HL-60 (cell line): ENCODE measurements at regions not wholly inside any gene's neighbourhood (a gene's known extent, or its start where the extent isn't known, plus 50 kb on each side); places are given as distances from the start of the nearest gene placed in this dataset.

Experiments
- GABPA ChIP-seq: IDR thresholded peaks from 2 replicates; pipeline ENCODE4 v1.6.1; 2012; ENCODE audit warnings: low read depth
- SPI1 ChIP-seq: IDR thresholded peaks from 2 replicates; pipeline ENCODE4 v1.6.1; 2012; ENCODE audit warnings: low read depth, mild to moderate bottlenecking, borderline replicate concordance
- TF ChIP-seq, protein P1 (sequence below): IDR thresholded peaks from one replicate; pipeline ENCODE4 v1.5.1; 2011; ENCODE audit warnings: low read length, control low read depth, inconsistent platforms; ENCODE audit not compliant: insufficient read depth

DNA sequence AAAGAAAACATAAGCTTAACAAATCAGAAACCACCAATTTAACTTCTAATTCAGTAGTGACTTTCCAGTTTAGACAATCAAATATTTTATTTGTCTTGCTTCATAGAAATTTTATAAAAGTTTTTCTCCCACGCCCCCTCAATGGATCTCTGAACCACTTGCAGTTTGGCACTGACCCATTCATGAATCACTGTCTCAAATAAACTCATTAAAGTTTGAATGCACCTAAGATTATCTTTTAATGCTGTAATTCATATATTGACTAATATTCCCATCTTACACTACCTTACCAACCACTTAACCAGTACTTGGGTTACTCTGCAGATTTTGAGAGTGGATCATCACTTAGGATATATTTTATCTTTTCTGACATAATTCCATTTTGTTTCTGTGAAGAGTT lies 880.2 kb downstream of the OTOL1 start:
- TF ChIP-seq, protein P1, sequence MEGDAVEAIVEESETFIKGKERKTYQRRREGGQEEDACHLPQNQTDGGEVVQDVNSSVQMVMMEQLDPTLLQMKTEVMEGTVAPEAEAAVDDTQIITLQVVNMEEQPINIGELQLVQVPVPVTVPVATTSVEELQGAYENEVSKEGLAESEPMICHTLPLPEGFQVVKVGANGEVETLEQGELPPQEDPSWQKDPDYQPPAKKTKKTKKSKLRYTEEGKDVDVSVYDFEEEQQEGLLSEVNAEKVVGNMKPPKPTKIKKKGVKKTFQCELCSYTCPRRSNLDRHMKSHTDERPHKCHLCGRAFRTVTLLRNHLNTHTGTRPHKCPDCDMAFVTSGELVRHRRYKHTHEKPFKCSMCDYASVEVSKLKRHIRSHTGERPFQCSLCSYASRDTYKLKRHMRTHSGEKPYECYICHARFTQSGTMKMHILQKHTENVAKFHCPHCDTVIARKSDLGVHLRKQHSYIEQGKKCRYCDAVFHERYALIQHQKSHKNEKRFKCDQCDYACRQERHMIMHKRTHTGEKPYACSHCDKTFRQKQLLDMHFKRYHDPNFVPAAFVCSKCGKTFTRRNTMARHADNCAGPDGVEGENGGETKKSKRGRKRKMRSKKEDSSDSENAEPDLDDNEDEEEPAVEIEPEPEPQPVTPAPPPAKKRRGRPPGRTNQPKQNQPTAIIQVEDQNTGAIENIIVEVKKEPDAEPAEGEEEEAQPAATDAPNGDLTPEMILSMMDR = no peak
- TF ChIP-seq SPI1 = no peak
- TF ChIP-seq GABPA = no peak
